Endodermal cell (in vitro differentiated cells): ENCODE measurements at regions not wholly inside any gene's neighbourhood (a gene's known extent, or its start where the extent isn't known, plus 50 kb on each side); places are given as distances from the start of the nearest gene placed in this dataset.

Experiments
- DNase-seq: peaks from one replicate; pipeline ENCODE4 v3.0.0-alpha.2; 2017
- H3K27ac ChIP-seq: 2 replicates; pipeline ENCODE4 v1.5.1; 2013; ENCODE audit warnings: mild to moderate bottlenecking, low read depth, low read length, moderate library complexity
- H3K27me3 ChIP-seq: 2 replicates; pipeline ENCODE4 v1.6.1; 2013; ENCODE audit warnings: mild to moderate bottlenecking, low read length, moderate library complexity; ENCODE audit not compliant: insufficient read depth, control insufficient read depth, poor library complexity, severe bottlenecking
- H3K36me3 ChIP-seq: 2 replicates; pipeline ENCODE4 v1.7.0; 2013; ENCODE audit warnings: mild to moderate bottlenecking, low read length, moderate library complexity; ENCODE audit not compliant: control insufficient read depth, insufficient read depth
- H3K4me1 ChIP-seq: one replicate; pipeline ENCODE4 v1.7.0; 2013; ENCODE audit warnings: low read length; ENCODE audit not compliant: control insufficient read depth, insufficient read depth
- H3K4me3 ChIP-seq: 2 replicates; pipeline ENCODE4 v1.5.1; 2013; ENCODE audit warnings: mild to moderate bottlenecking, low read length, moderate library complexity
- H3K9ac ChIP-seq: 2 replicates; pipeline ENCODE4 v1.6.1; 2013; ENCODE audit warnings: mild to moderate bottlenecking, low read length, moderate library complexity; ENCODE audit not compliant: poor library complexity, severe bottlenecking; ENCODE audit errors: extremely low read depth
- H3K9me3 ChIP-seq: 2 replicates; pipeline ENCODE4 v1.6.1; 2013; ENCODE audit warnings: mild to moderate bottlenecking, low read length, moderate library complexity; ENCODE audit not compliant: control insufficient read depth
- H3K27ac Mint-ChIP-seq: 2 replicates; pipeline ENCODE4 v1.8.0; 2020; ENCODE audit warnings: mixed read lengths
- H3K27me3 Mint-ChIP-seq: 2 replicates; pipeline ENCODE4 v1.8.0; 2021; ENCODE audit warnings: mild to moderate bottlenecking, mixed read lengths; ENCODE audit not compliant: insufficient read depth
- H3K36me3 Mint-ChIP-seq: 2 replicates; pipeline ENCODE4 v1.8.0; 2020; ENCODE audit warnings: low read depth, mixed read lengths
- H3K4me1 Mint-ChIP-seq: 2 replicates; pipeline ENCODE4 v1.8.0; 2020; ENCODE audit warnings: mixed read lengths
- H3K4me3 Mint-ChIP-seq: 2 replicates; pipeline ENCODE4 v1.8.0; 2020; ENCODE audit warnings: mild to moderate bottlenecking, moderate library complexity, mixed read lengths
- H3K9me3 Mint-ChIP-seq: 2 replicates; pipeline ENCODE4 v1.8.0; 2020; ENCODE audit warnings: mild to moderate bottlenecking, mixed read lengths
- WGBS, 2 experiments: methylation state at CpG; one replicate each; pipeline versions ENCODE4 v1.1.5 to v1.1.7; 2013; ENCODE audit warnings: missing lambda C conversion rate in 2 of 2, mixed read lengths in 1 of 2; ENCODE audit not compliant: insufficient coverage in 1 of 2, insufficient read length in 1 of 2; 5-methylcytosine and 5-hydroxymethylcytosine counted together
- TF ChIP-seq, protein P1 (sequence below): fragments of 200-600 bp; sonication (generic); conservative IDR thresholded peaks from 2 replicates; pipeline ENCODE4 v1.5.0; 2021; ENCODE audit warnings: antibody characterized with exemption, mild to moderate bottlenecking

DNA sequence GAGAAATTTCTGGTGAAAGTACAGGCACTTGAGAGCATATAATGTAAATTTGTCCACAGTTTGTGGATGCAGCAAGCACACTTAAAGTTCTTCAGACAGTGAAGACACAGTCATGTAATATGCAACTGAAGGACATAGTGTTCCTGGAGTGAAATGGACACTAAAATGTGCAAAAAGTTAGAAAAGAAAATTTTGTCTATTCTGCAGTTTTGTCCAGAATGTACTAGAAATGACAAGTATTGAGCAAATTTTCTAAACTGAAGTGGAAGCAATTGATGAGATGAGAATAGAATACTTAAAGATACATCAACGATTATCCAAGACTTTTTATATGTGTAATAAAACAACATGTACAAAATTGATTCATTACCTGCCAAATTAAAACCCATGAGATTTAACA, 647.0 kb upstream of the IMPG1 start:
- TF ChIP-seq, protein P1, sequence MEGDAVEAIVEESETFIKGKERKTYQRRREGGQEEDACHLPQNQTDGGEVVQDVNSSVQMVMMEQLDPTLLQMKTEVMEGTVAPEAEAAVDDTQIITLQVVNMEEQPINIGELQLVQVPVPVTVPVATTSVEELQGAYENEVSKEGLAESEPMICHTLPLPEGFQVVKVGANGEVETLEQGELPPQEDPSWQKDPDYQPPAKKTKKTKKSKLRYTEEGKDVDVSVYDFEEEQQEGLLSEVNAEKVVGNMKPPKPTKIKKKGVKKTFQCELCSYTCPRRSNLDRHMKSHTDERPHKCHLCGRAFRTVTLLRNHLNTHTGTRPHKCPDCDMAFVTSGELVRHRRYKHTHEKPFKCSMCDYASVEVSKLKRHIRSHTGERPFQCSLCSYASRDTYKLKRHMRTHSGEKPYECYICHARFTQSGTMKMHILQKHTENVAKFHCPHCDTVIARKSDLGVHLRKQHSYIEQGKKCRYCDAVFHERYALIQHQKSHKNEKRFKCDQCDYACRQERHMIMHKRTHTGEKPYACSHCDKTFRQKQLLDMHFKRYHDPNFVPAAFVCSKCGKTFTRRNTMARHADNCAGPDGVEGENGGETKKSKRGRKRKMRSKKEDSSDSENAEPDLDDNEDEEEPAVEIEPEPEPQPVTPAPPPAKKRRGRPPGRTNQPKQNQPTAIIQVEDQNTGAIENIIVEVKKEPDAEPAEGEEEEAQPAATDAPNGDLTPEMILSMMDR = no peak
- H3K9ac ChIP-seq = no peak overlapping the region
- no peak for DNase-seq
- H3K4me1 ChIP-seq = no peaks in the 10 kb centered on the region
- no peaks in the 10 kb centered on the region for H3K9me3 Mint-ChIP-seq
- no peaks in the 10 kb centered on the region for H3K9me3 ChIP-seq
- H3K27ac ChIP-seq = no peak overlapping the region
- H3K27ac Mint-ChIP-seq = no peak overlapping the region
- peaks cover 3% of the 10 kb centered on the region for H3K4me1 Mint-ChIP-seq
- no peaks in the 10 kb centered on the region for H3K27me3 Mint-ChIP-seq
- H3K36me3 Mint-ChIP-seq = no peaks in the 10 kb centered on the region
- no peaks in the 10 kb centered on the region for H3K27me3 ChIP-seq
- H3K36me3 ChIP-seq = no peaks in the 10 kb centered on the region
- WGBS, 2 experiments = no CpG with 5 or more reads among the region's 1 CpG
- no peak overlapping the region for H3K4me3 ChIP-seq
- H3K4me3 Mint-ChIP-seq = no peak overlapping the region

DNA sequence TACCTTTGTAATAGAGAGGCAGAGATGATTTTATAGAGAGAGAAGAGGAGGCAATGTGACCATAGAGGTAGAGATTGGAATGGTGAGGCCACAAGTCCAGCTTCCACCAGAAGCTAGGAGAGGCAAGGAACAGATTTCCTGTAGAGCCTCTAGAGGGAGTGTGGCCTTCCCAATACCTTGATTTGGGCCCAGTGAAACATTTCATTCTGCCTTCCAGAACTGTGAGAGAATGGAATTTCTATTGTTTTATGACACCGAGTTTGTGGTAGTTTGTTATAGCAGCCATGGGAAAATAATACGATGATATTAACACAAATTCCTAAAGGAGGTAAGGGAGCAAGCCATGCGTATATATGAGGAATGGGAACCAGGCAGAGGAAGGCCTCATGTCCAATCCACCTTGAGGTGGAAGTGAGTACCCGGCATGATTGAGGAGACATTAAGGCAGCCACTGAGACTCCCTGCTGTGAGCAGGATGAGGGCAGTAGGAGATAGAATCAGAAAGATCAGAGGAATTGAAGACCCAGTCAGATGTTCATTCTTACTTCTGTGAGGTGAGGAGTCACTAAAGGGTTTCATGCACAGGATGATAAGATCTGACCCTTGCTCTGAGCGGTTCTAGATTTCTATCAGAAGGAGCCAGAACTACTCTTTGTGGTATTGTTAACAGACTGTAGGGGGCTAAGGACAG, 636.3 kb upstream of the IMPG1 start:
- peaks cover 5% of the 10 kb centered on the region for H3K36me3 Mint-ChIP-seq
- Histone ChIP-seq H3K27me3 (peaks cover 7% of the 10 kb centered on the region), H3K4me1 (peaks cover 4% of the 10 kb centered on the region), H3K27ac (no peak overlapping the region), H3K9ac (no peak overlapping the region), H3K4me3 (no peak overlapping the region), H3K9me3 (no peaks in the 10 kb centered on the region), H3K36me3 (no peaks in the 10 kb centered on the region)
- no peak overlapping the region for H3K27ac Mint-ChIP-seq
- no peaks in the 10 kb centered on the region for H3K9me3 Mint-ChIP-seq
- peaks cover 31% of the 10 kb centered on the region for H3K27me3 Mint-ChIP-seq
- TF ChIP-seq, protein P1 = peak; percentile 35
- peak; percentile 53 for DNase-seq
- 85 to 89% methylated on average over 5 of the region's 5 CpGs for WGBS, 2 experiments
- peaks cover 11% of the 10 kb centered on the region for H3K4me1 Mint-ChIP-seq
- no peak overlapping the region for H3K4me3 Mint-ChIP-seq

DNA sequence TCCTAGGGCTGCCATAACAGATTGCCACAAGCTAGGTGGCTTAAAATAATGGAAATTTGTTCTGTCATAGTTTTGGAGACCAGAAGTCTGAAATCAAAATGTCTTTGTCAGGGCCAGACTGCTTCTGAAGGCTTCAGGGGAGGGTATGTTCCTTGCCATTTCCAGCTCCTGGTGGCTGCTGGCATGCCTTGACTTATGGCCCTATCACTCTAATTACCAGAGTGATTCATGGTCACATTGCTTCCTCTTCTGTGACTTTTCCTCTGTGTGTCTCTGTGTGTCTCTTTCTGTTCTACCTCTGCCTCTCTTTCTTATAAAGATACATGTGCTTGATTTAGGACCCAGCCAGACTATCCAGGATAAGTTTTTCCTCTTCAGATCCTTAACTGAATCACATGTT, 635.2 kb upstream of the IMPG1 start:
- no peak overlapping the region for H3K4me3 ChIP-seq
- no peak overlapping the region for H3K4me3 Mint-ChIP-seq
- H3K27me3 ChIP-seq = peaks cover 7% of the 10 kb centered on the region
- H3K9ac ChIP-seq = no peak overlapping the region
- H3K9me3 ChIP-seq = no peaks in the 10 kb centered on the region
- H3K9me3 Mint-ChIP-seq = no peaks in the 10 kb centered on the region
- no peaks in the 10 kb centered on the region for H3K36me3 ChIP-seq
- peaks cover 5% of the 10 kb centered on the region for H3K36me3 Mint-ChIP-seq
- no peak overlapping the region for H3K27ac ChIP-seq
- peaks cover 5% of the 10 kb centered on the region for H3K4me1 ChIP-seq
- H3K4me1 Mint-ChIP-seq = peaks cover 15% of the 10 kb centered on the region
- TF ChIP-seq, protein P1 = no peak
- no peak for DNase-seq
- no peak overlapping the region for H3K27ac Mint-ChIP-seq
- H3K27me3 Mint-ChIP-seq = peaks cover 33% of the 10 kb centered on the region
